LNCAP (cell line): ENCODE measurements at regions not wholly inside any gene's neighbourhood (a gene's known extent, or its start where the extent isn't known, plus 50 kb on each side); places are given as distances from the start of the nearest gene placed in this dataset.

Source experiments
- CTCF ChIP-seq: fragments of 450-650 bp; IDR thresholded peaks from 2 replicates; pipeline ENCODE4 v1.5.1; 2017; ENCODE audit warnings: mild to moderate bottlenecking

- TF ChIP-seq CTCF, result no peak
These were observed 179.6 kb upstream of the PUM3 start for GRCh38 chr9:3023449-3023848.

DNA sequence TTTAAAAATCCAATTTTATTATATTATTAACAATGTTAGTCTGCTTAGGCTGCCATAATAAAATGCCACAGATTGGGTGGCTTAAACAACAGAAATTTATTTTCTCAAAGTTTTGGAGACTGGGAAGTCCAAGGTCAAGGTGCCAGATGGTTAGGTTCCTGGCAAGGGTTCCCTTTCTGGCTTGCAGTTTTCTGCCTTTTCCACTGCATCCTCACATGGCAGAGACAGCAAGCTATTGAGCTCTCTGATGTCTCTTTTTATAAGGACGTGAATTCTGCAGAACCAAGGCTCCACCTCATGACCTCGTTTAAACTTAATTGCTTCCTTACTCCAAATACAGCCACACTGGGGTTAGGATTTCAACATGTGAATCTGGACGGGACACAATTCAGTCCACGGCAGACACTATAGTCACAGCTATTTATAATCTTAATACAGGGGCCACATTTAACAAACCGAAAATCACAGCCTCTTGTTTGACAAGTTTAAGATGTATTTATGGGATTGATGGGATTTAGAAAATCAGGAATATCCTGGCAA, 174.9 kb upstream of the PUM3 start:
- TF ChIP-seq CTCF, result no peak

DNA sequence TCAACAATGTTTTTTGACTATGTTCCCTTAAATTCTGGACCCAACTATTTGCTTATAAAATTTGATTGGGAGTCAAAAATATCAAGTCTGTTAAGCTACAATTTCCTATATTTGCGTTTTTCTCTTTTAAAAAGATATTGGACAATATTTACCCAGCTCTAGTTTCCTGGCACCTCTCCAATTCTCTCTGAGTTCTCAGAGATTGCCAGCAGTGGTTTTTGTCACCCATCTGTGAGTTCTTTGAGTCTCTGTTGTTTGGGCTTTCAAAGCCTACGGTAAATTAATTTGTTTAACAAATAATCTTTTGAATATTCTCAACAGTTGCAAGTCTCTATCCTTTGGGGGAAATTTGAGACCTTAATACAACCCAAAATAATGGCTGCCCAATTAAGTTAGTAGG, 174.2 kb upstream of the PUM3 start:
- no peak for TF ChIP-seq CTCF

DNA sequence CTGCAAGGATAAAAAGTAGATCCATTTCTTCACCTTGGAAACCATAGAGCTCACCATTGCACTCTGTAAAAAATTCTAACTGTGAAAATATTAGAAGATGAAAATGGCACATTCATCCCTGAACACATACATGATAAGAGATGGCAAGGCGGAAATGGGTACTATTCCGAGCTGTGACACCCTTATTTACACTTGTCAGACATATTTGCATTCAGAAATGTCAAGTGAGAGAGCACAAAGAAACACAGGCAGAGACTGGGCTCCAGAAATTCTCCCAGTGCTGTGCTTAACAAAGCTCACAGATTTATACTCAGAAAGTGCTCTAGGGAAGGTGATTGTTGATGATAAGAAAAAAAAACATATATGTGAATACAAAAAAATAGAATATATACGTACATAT, 170.3 kb upstream of the PUM3 start:
- no peak for TF ChIP-seq CTCF

DNA sequence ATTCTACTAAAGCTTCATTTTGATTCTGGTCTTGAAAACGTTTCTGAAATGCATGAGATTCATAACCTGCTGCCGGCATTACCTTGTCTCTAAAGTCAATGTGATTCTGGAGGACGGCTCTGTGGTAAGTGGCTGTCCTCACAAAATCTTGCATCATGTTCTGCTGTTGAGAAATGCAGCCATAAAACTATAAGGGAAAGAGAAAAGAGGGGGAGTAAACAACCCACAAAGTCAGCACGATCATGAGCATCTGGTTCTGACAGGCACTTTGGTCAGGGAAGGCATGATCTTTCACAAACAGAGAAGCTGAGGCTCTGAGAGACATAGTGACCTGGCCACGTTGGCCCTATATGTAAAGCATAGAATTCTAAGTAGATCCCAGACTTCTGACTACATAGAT, 168.9 kb upstream of the PUM3 start:
- no peak for TF ChIP-seq CTCF

- no peak for TF ChIP-seq CTCF
These were observed 168.3 kb upstream of the PUM3 start for GRCh38 chr9:3012245-3012644.

GRCh38 chr9:3008091-3008490, 164.2 kb upstream of the PUM3 start:
- TF ChIP-seq CTCF, result no peak; the same call in 1 of the 2 replicates

DNA sequence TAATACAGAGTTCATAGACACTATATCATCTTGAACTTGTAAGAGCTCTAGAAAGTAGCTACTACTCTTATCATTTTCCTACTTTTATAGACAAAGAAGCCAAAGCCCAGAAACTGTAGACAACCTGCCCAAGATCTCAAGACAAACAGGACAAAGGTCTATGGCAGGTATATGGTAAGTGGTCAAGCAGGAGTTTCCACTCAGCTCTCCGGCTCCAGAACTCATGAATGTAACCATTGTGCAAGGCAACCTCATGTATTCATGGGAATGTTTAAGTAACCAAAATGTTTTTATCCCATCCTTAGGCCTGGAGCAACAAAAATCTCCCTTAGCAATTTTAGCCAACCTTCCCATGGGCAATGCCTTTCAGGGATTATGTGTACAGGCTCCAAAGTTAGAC, 163.4 kb upstream of the PUM3 start:
- no peak for TF ChIP-seq CTCF
